ENCODE measurements at regions not wholly inside any gene's neighbourhood (a gene's known extent, or its start where the extent isn't known, plus 50 kb on each side); places are given as distances from the start of the nearest gene placed in this dataset.

DNA sequence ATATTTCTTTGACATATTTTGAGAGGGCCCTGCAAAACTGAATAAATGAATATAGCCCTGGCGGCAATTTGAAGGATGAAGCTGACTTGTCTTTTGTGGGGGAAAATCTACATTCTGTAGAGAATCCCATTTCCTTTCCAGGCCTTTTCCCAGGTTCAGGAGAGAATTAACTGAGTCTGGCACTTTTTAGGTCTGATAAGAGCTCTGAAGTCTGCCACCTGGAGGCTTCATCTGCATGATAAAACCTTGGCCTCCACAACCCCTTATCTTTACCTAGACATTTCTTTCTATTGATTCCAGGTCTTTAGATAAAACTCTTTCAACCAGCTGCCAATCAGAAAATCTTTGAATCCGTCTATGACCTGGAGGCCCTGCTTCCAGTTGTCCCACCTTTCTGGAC is 299.4 kb downstream of the ETNK1 start:
- Histone ChIP-seq H3K79me2 (ENCODE audit: low read length) (no peaks in the 10 kb centered on the region), H3K9ac (ENCODE audit: low read length) (no peak overlapping the region), H2AFZ (ENCODE audit: low read depth, low read length) (no peak overlapping the region), H3K4me2 (ENCODE audit: low read length) (no peak overlapping the region), H3K9me3 (ENCODE audit: insufficient read depth, low read length) (no peaks in the 10 kb centered on the region), H3K27ac (ENCODE audit: low read length) (no peak overlapping the region), H3K27me3 (ENCODE audit: low read depth, low read length) (peaks cover 12% of the 10 kb centered on the region; the same call in 1 of the 2 replicates), H4K20me1 (ENCODE audit: insufficient read depth, low read length) (no peaks in the 10 kb centered on the region), H3K4me3 (ENCODE audit: low read length) (no peak overlapping the region), H3K4me1 (ENCODE audit: low read length) (no peaks in the 10 kb centered on the region), H3K36me3 (replicated peaks; ENCODE audit: low read depth, low read length) (no peaks in the 10 kb centered on the region)
- TF ChIP-seq, protein P1, sequence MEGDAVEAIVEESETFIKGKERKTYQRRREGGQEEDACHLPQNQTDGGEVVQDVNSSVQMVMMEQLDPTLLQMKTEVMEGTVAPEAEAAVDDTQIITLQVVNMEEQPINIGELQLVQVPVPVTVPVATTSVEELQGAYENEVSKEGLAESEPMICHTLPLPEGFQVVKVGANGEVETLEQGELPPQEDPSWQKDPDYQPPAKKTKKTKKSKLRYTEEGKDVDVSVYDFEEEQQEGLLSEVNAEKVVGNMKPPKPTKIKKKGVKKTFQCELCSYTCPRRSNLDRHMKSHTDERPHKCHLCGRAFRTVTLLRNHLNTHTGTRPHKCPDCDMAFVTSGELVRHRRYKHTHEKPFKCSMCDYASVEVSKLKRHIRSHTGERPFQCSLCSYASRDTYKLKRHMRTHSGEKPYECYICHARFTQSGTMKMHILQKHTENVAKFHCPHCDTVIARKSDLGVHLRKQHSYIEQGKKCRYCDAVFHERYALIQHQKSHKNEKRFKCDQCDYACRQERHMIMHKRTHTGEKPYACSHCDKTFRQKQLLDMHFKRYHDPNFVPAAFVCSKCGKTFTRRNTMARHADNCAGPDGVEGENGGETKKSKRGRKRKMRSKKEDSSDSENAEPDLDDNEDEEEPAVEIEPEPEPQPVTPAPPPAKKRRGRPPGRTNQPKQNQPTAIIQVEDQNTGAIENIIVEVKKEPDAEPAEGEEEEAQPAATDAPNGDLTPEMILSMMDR (IDR thresholded peaks at IDR 0.05; ENCODE audit: low read depth, low read length) = no peak
- no peak for TF ChIP-seq EZH2phosphoT487 (IDR thresholded peaks at IDR 0.05; ENCODE audit: low read depth)

DNA sequence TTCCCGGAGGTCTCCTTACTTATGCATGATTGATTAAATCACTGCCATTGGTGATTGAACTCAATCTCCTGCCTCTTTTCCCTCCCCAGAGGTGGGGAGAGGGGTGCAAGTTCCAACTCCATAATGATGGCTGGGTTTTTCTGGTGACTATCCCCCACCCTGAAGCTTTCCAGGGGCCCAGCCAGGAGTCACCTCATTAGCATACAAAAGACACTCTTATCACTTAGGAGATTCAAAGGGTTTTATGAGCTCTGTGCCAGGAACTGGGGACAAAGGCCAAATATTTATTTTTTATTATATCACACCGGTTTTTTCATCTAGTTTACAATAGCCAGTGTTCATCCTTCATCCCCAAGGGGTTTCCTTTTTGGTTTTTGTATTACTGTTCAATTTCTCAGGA is 300.7 kb downstream of the ETNK1 start:
- H3K79me2 ChIP-seq (ENCODE audit: low read length) = no peaks in the 10 kb centered on the region
- H3K27ac ChIP-seq (ENCODE audit: low read length) = no peak overlapping the region
- no peak overlapping the region for H3K9ac ChIP-seq (ENCODE audit: low read length)
- H3K27me3 ChIP-seq (ENCODE audit: low read depth, low read length) = peaks cover 6% of the 10 kb centered on the region; the same call in 1 of the 2 replicates
- H3K9me3 ChIP-seq (ENCODE audit: insufficient read depth, low read length) = no peaks in the 10 kb centered on the region
- no peak overlapping the region for H3K4me2 ChIP-seq (ENCODE audit: low read length)
- no peaks in the 10 kb centered on the region for H3K4me1 ChIP-seq (ENCODE audit: low read length)
- H3K4me3 ChIP-seq (ENCODE audit: low read length) = no peak overlapping the region
- H3K36me3 ChIP-seq (replicated peaks; ENCODE audit: low read depth, low read length) = no peaks in the 10 kb centered on the region
- TF ChIP-seq, protein P1 (IDR thresholded peaks at IDR 0.05; ENCODE audit: low read depth, low read length) = no peak
- no peak for TF ChIP-seq EZH2phosphoT487 (IDR thresholded peaks at IDR 0.05; ENCODE audit: low read depth)
- H4K20me1 ChIP-seq (ENCODE audit: insufficient read depth, low read length) = no peaks in the 10 kb centered on the region
- H2AFZ ChIP-seq (ENCODE audit: low read depth, low read length) = no peak overlapping the region

DNA sequence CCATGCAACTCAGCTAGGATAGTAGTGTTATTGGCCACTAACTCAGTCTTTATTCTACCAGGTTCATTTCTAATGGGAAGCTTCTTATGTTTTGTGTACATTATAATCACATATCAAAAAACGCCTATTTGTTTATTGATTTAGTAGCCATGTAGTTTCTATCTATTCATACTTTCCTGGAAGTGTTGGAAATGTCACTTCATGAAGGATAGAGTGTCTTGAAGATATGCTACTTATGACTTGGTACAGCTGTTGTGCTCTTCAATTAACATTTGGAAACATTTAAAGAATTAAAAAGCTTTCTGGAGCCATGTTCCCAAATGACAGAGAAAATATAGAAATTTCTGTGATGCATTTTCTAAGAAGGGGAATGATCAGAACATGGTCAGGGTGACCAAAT is 307.5 kb downstream of the ETNK1 start:
- Histone ChIP-seq H3K27me3 (ENCODE audit: low read depth, low read length) (no peaks in the 10 kb centered on the region), H3K27ac (ENCODE audit: low read length) (no peak overlapping the region), H4K20me1 (ENCODE audit: insufficient read depth, low read length) (no peaks in the 10 kb centered on the region), H3K9ac (ENCODE audit: low read length) (no peak overlapping the region), H3K4me2 (ENCODE audit: low read length) (no peak overlapping the region), H2AFZ (ENCODE audit: low read depth, low read length) (no peak overlapping the region), H3K9me3 (ENCODE audit: insufficient read depth, low read length) (no peaks in the 10 kb centered on the region), H3K79me2 (ENCODE audit: low read length) (no peaks in the 10 kb centered on the region), H3K36me3 (replicated peaks; ENCODE audit: low read depth, low read length) (no peaks in the 10 kb centered on the region), H3K4me3 (ENCODE audit: low read length) (no peak overlapping the region), H3K4me1 (ENCODE audit: low read length) (no peaks in the 10 kb centered on the region)
- TF ChIP-seq, protein P1 (IDR thresholded peaks at IDR 0.05; ENCODE audit: low read depth, low read length) = no peak
- TF ChIP-seq EZH2phosphoT487 (IDR thresholded peaks at IDR 0.05; ENCODE audit: low read depth) = no peak

DNA sequence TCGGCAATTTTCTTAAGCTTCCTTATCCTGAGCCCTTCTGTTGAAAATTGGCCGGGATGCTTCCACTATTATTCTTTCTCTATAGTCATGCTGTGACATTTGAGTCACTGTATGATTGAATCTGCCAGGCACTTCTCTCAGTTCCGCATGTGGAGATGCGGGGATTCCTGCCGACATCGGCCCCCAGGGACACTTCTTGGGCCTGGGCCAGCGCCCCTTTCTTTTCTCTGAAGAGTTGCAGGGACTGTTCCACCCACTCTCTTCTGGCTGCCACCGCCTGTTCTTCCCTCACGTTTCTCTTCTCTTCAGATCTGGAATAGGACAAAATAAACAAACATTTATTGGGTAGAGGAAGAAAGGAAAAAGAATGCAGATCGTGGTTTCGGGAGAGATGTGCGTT is 310.1 kb downstream of the ETNK1 start:
- Histone ChIP-seq H4K20me1 (ENCODE audit: insufficient read depth, low read length) (no peaks in the 10 kb centered on the region), H3K36me3 (replicated peaks; ENCODE audit: low read depth, low read length) (no peaks in the 10 kb centered on the region), H3K27me3 (ENCODE audit: low read depth, low read length) (no peaks in the 10 kb centered on the region), H3K4me3 (ENCODE audit: low read length) (no peak overlapping the region), H3K4me2 (ENCODE audit: low read length) (no peak overlapping the region), H2AFZ (ENCODE audit: low read depth, low read length) (no peak overlapping the region), H3K79me2 (ENCODE audit: low read length) (no peaks in the 10 kb centered on the region), H3K4me1 (ENCODE audit: low read length) (no peaks in the 10 kb centered on the region), H3K9ac (ENCODE audit: low read length) (no peak overlapping the region), H3K27ac (ENCODE audit: low read length) (no peak overlapping the region), H3K9me3 (ENCODE audit: insufficient read depth, low read length) (no peaks in the 10 kb centered on the region)
- TF ChIP-seq, protein P1 (IDR thresholded peaks at IDR 0.05; ENCODE audit: low read depth, low read length) = no peak
- TF ChIP-seq EZH2phosphoT487 (IDR thresholded peaks at IDR 0.05; ENCODE audit: low read depth) = no peak
